G401.6 (cell line): ENCODE measurements at regions not wholly inside any gene's neighbourhood (a gene's known extent, or its start where the extent isn't known, plus 50 kb on each side); places are given as distances from the start of the nearest gene placed in this dataset.

Experiments
- FAIRE-seq: peaks from 2 replicates; lab custom pipeline; 2012; peaks lifted over from hg19 to GRCh38; lab: Jason Lieb, UNC

GRCh38 chr20:6305536-6305935 lies 182.7 kb upstream of the FERMT1 start:
- no peak for FAIRE-seq

- FAIRE-seq: no peak
Observed at GRCh38 chr20:6302041-6302440, 179.2 kb upstream of the FERMT1 start.

- no peak for FAIRE-seq
Observed at GRCh38 chr20:6299456-6299855, 176.6 kb upstream of the FERMT1 start.

- FAIRE-seq: no peak
Observed at GRCh38 chr20:6298049-6298448, 175.2 kb upstream of the FERMT1 start.

- FAIRE-seq: no peak
Observed at GRCh38 chr20:6295867-6296256, 173.0 kb upstream of the FERMT1 start.

- no peak for FAIRE-seq
Observed at GRCh38 chr20:6295127-6295866, 172.5 kb upstream of the FERMT1 start.

GRCh38 chr20:6287471-6287870 lies 164.6 kb upstream of the FERMT1 start:
- FAIRE-seq: no peak

- FAIRE-seq: no peak
Observed at GRCh38 chr20:6282642-6283041, 159.8 kb upstream of the FERMT1 start.

- no peak for FAIRE-seq
Observed at GRCh38 chr20:6277661-6278240, 154.9 kb upstream of the FERMT1 start.

GRCh38 chr20:6270404-6270803 lies 147.6 kb upstream of the FERMT1 start:
- peak; percentile 85 for FAIRE-seq

GRCh38 chr20:6269168-6269873 lies 146.5 kb upstream of the FERMT1 start:
- no peak for FAIRE-seq

GRCh38 chr20:6265204-6265904 lies 142.5 kb upstream of the FERMT1 start:
- FAIRE-seq: no peak

- no peak for FAIRE-seq
Observed at GRCh38 chr20:6253396-6253795, 130.6 kb upstream of the FERMT1 start.

GRCh38 chr20:6245436-6245835 lies 122.6 kb upstream of the FERMT1 start:
- no peak for FAIRE-seq

- FAIRE-seq: no peak
Observed at GRCh38 chr20:6241591-6241990, 118.8 kb upstream of the FERMT1 start.

- FAIRE-seq: no peak
Observed at GRCh38 chr20:6240059-6240458, 117.2 kb upstream of the FERMT1 start.

GRCh38 chr20:6238421-6238820 lies 115.6 kb upstream of the FERMT1 start:
- no peak for FAIRE-seq

- no peak for FAIRE-seq
Observed at GRCh38 chr20:6235510-6235909, 112.7 kb upstream of the FERMT1 start.

GRCh38 chr20:6232436-6232835 lies 109.6 kb upstream of the FERMT1 start:
- no peak for FAIRE-seq

GRCh38 chr20:6231556-6231955 lies 108.7 kb upstream of the FERMT1 start:
- no peak for FAIRE-seq

GRCh38 chr20:6228302-6228843 lies 105.5 kb upstream of the FERMT1 start:
- no peak for FAIRE-seq

- FAIRE-seq: no peak
Observed at GRCh38 chr20:6213311-6213710, 90.5 kb upstream of the FERMT1 start.

- FAIRE-seq: no peak
Observed at GRCh38 chr20:6212903-6213302, 90.1 kb upstream of the FERMT1 start.
